ENCODE measurements at regions not wholly inside any gene's neighbourhood (a gene's known extent, or its start where the extent isn't known, plus 50 kb on each side); places are given as distances from the start of the nearest gene placed in this dataset.

DNA sequence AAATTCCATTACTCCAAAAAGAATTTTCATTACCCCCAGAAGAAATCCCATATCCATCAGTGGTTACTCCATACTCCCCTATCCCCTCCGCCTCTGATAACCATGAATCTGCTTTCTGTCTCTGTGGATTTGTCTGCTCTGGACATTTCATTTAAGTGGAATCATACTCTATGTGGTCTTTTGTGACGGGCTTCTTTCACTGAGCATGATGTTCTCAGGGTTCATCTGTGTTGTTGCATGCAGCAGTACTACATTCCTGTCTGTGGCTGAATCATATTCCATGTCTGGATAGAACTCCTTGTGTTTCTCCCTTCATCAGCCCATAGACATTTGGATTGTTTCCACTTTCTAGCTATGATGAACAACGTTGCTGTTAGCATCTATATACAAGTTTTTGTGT, 59.5 kb upstream of the IRX3 start:
- H3K4me1 ChIP-seq = no peaks in the 10 kb centered on the region
- H3K27me3 ChIP-seq = no peaks in the 10 kb centered on the region
- no peak for TF ChIP-seq POLR2A (IDR thresholded peaks at IDR 0.05)
- TF ChIP-seq, protein P1, sequence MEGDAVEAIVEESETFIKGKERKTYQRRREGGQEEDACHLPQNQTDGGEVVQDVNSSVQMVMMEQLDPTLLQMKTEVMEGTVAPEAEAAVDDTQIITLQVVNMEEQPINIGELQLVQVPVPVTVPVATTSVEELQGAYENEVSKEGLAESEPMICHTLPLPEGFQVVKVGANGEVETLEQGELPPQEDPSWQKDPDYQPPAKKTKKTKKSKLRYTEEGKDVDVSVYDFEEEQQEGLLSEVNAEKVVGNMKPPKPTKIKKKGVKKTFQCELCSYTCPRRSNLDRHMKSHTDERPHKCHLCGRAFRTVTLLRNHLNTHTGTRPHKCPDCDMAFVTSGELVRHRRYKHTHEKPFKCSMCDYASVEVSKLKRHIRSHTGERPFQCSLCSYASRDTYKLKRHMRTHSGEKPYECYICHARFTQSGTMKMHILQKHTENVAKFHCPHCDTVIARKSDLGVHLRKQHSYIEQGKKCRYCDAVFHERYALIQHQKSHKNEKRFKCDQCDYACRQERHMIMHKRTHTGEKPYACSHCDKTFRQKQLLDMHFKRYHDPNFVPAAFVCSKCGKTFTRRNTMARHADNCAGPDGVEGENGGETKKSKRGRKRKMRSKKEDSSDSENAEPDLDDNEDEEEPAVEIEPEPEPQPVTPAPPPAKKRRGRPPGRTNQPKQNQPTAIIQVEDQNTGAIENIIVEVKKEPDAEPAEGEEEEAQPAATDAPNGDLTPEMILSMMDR (IDR thresholded peaks at IDR 0.05) = no peak
- H3K27ac ChIP-seq = no peak overlapping the region
- intact Hi-C loops (cut with DNase I; ENCODE audit: low total_unique reads) = no loop called here
- no peak overlapping the region for H3K4me3 ChIP-seq
- no peaks in the 10 kb centered on the region for H3K9me3 ChIP-seq
- H3K36me3 ChIP-seq = no peaks in the 10 kb centered on the region
- DNase-seq = no peak

DNA sequence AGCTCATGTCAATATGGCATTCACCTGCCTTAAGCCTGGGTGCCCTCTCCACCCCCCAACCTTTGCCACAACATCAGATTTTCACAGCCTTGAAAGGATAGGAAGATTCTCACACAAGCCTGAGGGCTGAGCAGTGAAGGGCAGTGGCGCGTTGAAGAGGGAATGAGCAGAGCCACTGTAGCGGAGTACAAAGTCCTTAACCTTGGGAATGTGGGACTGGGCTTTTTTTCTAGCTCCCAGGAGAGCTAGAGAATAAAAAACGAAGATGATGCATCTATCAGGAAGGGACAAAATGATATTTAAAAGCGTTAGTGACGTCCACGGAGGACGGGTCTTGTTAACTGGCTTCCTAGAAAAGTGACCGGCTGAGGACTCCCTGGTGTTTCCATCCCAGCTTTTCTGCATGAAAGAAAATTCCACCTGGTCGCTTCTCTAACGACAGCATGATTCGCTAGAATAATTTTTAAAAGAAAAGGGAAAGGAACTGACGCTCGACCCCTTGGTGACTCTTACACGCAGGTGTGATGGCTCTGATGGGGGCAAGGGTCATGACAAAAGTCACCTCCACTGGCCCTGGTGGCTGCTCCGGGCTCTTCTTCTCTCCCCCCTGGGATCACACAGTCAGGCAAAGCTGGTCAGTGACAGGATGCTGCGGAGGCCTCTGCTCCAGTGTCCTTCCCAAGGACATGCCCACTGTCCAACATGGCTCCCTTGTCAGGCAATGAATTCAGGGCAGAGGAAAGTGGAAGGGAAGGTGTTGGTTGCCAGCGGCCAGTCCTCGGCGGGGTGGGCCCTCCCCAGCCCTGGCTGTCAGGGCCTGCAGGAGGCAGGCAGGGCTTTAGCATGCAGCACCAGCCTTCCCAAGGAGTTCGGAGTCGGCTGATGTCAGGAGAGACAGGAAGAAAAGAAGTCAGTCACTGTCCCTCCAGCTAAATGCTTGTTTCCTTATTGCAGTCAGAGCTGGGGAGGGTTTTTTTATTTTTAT, 58.4 kb upstream of the IRX3 start:
- H3K9me3 ChIP-seq = no peaks in the 10 kb centered on the region
- DNase-seq = no peak

DNA sequence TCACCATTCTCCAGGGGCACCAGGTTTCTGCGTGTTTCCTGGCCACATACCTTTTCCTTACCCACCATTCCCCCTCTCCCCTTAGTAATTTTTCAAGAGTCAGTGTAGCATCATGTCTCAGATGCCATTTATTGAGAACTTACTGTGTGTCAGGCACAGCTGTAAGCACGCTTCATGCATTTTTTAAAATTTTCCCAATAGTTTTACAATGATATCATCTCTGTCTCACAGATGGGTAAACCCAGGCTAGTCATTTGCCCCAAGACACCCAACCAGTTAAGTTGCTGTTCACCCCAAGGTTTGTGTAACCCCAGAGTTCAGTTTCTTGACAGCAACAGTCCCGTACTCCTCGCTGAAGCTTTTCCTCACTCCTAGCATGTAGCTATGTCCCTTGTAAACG, 56.4 kb upstream of the IRX3 start:
- DNase-seq = no peak
- Histone ChIP-seq H3K36me3 (no peaks in the 10 kb centered on the region), H3K4me1 (no peaks in the 10 kb centered on the region), H3K27ac (no peak overlapping the region), H3K4me3 (no peak overlapping the region), H3K27me3 (no peaks in the 10 kb centered on the region), H3K9me3 (no peaks in the 10 kb centered on the region)
- no peak for TF ChIP-seq POLR2A (IDR thresholded peaks at IDR 0.05)
- TF ChIP-seq, protein P1 (IDR thresholded peaks at IDR 0.05) = no peak
- intact Hi-C loops (cut with DNase I; ENCODE audit: low total_unique reads) = no loop called here

More for the DNA sequence above, 58.4 kb upstream of the IRX3 start:
- no peaks in the 10 kb centered on the region for H3K4me1 ChIP-seq
- no peak overlapping the region for H3K4me3 ChIP-seq
- H3K27ac ChIP-seq = no peak overlapping the region
- intact Hi-C loops (cut with DNase I; ENCODE audit: low total_unique reads) = no loop called here
- no peak for TF ChIP-seq POLR2A (IDR thresholded peaks at IDR 0.05)
- TF ChIP-seq, protein P1 (IDR thresholded peaks at IDR 0.05) = no peak
- no peaks in the 10 kb centered on the region for H3K36me3 ChIP-seq
- no peaks in the 10 kb centered on the region for H3K27me3 ChIP-seq

DNA sequence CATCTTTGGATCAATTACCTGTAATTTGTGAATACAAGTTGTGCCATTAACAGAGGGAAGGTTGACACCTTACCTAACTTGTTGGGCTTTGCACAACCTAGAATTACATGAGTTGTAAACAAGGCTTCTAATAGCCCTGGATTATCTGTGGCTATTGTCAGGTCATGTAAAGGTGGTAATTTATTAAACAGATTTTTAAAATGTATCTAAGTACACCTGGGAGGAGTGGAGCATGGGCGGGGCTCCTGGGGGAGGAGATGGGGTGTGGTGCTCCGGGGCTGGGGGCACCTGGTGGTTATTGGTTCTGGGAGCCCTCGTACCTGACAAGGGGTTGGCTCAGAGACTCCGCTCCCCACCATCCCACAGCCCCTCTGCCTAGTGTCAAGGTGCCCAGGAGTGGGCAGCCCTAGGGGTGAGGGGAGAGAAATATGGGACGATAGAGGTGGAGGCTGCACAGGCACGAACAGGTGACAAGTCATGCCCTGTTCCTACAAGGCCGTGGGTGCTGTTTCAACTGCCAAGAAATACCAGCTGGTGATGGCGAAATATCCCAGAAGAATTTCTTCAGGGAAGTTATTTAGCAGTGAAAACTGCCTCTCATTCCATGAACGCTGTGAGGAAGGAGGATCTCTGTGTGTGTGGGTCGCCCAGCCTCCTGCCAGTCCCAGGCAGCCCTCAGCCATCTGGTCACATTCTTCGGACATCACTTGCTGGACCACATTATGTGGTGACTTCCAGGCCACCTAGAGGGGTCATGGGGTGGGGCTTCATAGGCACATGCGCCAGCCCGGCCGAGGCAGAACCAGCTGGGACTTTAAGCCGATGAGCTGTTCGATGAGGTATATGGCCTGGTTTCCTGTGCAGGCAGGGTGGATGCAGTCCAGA, 55.5 kb upstream of the IRX3 start:
- H3K4me3 ChIP-seq = no peak overlapping the region
- intact Hi-C loops (cut with DNase I; ENCODE audit: low total_unique reads) = no loop called here
- no peak for DNase-seq

More for the DNA sequence above, 55.5 kb upstream of the IRX3 start:
- TF ChIP-seq, protein P1 (IDR thresholded peaks at IDR 0.05) = no peak
- TF ChIP-seq POLR2A (IDR thresholded peaks at IDR 0.05) = no peak
- no peaks in the 10 kb centered on the region for H3K4me1 ChIP-seq
- H3K27me3 ChIP-seq = no peaks in the 10 kb centered on the region
- H3K9me3 ChIP-seq = no peaks in the 10 kb centered on the region
- no peaks in the 10 kb centered on the region for H3K36me3 ChIP-seq
- H3K27ac ChIP-seq = no peak overlapping the region
